K562 (cell line): ENCODE measurements at regions not wholly inside any gene's neighbourhood (a gene's known extent, or its start where the extent isn't known, plus 50 kb on each side); places are given as distances from the start of the nearest gene placed in this dataset.

Experiments
- ATAC-seq: fragments of 200-7000 bp; cut with Tn5 transposase; 3 replicates; pipeline ENCODE4 v1.9.1; 2020; ENCODE audit warnings: moderate library complexity
- BruUV-seq: library from RNA; stranded (reverse); fragments of 400-500 nt; replicated peaks from 2 replicates; lab custom pipeline; 2021; lab: Mats Ljungman, UMichigan
- CTCF ChIA-PET: fragments of 300-600 bp; formaldehyde crosslinking; extraction: SDS; loops from one replicate; lab custom pipeline; 2021; ENCODE audit warnings: low intra/inter-chr PET ratio; lab: Yijun Ruan, JAX
- POLR2A ChIA-PET: fragments of 300-600, 350-650 bp; sonication (Branson Sonifier 250); formaldehyde crosslinking; extraction: SDS; loops from one replicate; lab custom pipeline; 2021; ENCODE audit warnings: antibody characterized with exemption, inconsistent platforms; lab: Yijun Ruan, JAX
- DNase-seq, 4 experiments: peaks; one replicate each; pipeline versions ENCODE4 v3.0.0 to v3.0.0-alpha.2; 2011 to 2018; ENCODE audit warnings: low spot score in 3 of 4, mixed read lengths in 3 of 4; ENCODE audit errors: extremely low read depth in 1 of 4
- FAIRE-seq: peaks from 2 replicates; lab custom pipeline; 2011; peaks lifted over from hg19 to GRCh38; lab: Jason Lieb, UNC
- H2AFZ ChIP-seq: 2 replicates; pipeline ENCODE4 v1.6.0; 2011; ENCODE audit warnings: low read depth, low read length, control low read depth, inconsistent platforms
- H3K27ac ChIP-seq: fragments of 200-600 bp; 3 replicates; pipeline ENCODE4 v1.8.0; 2011; ENCODE audit warnings: low read depth, mild to moderate bottlenecking, control low read depth, inconsistent platforms, low read length, moderate library complexity, mixed read lengths; ENCODE audit errors: extremely low read depth
- H3K27me3 ChIP-seq, 2 experiments: fragments of 300-600 bp in 1 of 2; 2 replicates in 1 of 2; 3 replicates in 1 of 2; pipeline versions ENCODE4 v1.6.0 to v1.8.0; 2011; ENCODE audit warnings: inconsistent platforms in 2 of 2, low read length in 2 of 2, mild to moderate bottlenecking in 1 of 2, mixed read lengths in 1 of 2, moderate library complexity in 1 of 2; ENCODE audit not compliant: control insufficient read depth in 2 of 2, insufficient read depth in 2 of 2
- H3K36me3 ChIP-seq: fragments of 300-600 bp; 3 replicates; pipeline ENCODE4 v1.8.0; 2011; ENCODE audit warnings: mild to moderate bottlenecking, low read length, inconsistent platforms; ENCODE audit not compliant: control insufficient read depth, insufficient read depth
- H3K4me1 ChIP-seq, 2 experiments: fragments of 200-600 bp in 1 of 2; replicated peaks in 1 of 2; 2 replicates in 1 of 2; 3 replicates in 1 of 2; pipeline versions ENCODE4 v1.5.1 to v1.8.0; 2011; ENCODE audit warnings: inconsistent platforms in 2 of 2, low read length in 2 of 2, mild to moderate bottlenecking in 1 of 2, mixed read lengths in 1 of 2, moderate library complexity in 1 of 2; ENCODE audit not compliant: control insufficient read depth in 2 of 2, insufficient read depth in 2 of 2
- H3K4me2 ChIP-seq: 2 replicates; pipeline ENCODE4 v1.6.1; 2011; ENCODE audit warnings: low read length, control low read depth, inconsistent platforms, mixed read lengths; ENCODE audit not compliant: insufficient read depth
- H3K4me3 ChIP-seq: fragments of 200-600 bp; sonication (generic), shearing (Covaris generic); 2 replicates; pipeline ENCODE4 v1.5.1; 2016; ENCODE audit warnings: control low read depth, inconsistent platforms
- H3K79me2 ChIP-seq: fragments of 200-600 bp; 3 replicates; pipeline ENCODE4 v1.8.0; 2011; ENCODE audit warnings: low read length, inconsistent platforms; ENCODE audit not compliant: control insufficient read depth, insufficient read depth
- H3K9ac ChIP-seq, 2 experiments: 2 replicates each; pipeline versions ENCODE4 v1.6.0 to v1.6.1; 2011; ENCODE audit warnings: low read depth in 2 of 2, low read length in 2 of 2, control low read depth in 1 of 2, inconsistent platforms in 1 of 2, mild to moderate bottlenecking in 1 of 2, mixed read lengths in 1 of 2; ENCODE audit not compliant: insufficient read depth in 1 of 2
- H3K9me1 ChIP-seq: one replicate; pipeline ENCODE4 v1.6.0; 2011; ENCODE audit warnings: inconsistent platforms, mild to moderate bottlenecking, low read length, moderate library complexity; ENCODE audit not compliant: control insufficient read depth, insufficient read depth
- H3K9me3 ChIP-seq: replicated peaks from 2 replicates; pipeline ENCODE4 v1.5.1; 2011; ENCODE audit warnings: low read depth, low read length, inconsistent platforms; ENCODE audit not compliant: control insufficient read depth, insufficient read depth
- H4K20me1 ChIP-seq: replicated peaks from 2 replicates; pipeline ENCODE4 v1.6.1; 2011; ENCODE audit warnings: low read length, inconsistent platforms, mixed read lengths; ENCODE audit not compliant: control insufficient read depth, insufficient read depth
- FOXA3 ChIP-seq, 2 experiments: fragments of 450-650 bp in 1 of 2; sonication (generic) in 1 of 2; formaldehyde crosslinking; IDR thresholded peaks in 1 of 2; conservative IDR thresholded peaks in 1 of 2; 2 replicates each; pipeline versions ENCODE4 v1.4.0 to v1.8.0; 2020 to 2022; ENCODE audit warnings: mild to moderate bottlenecking in 2 of 2, missing genetic modification reagents in 1 of 2
- HNRNPK ChIP-seq: fragments of 200-400 bp; formaldehyde crosslinking; IDR thresholded peaks from one replicate; pipeline ENCODE4 v1.6.1; 2018; ENCODE audit warnings: mild to moderate bottlenecking, low read depth, low read length; ENCODE audit not compliant: poor library complexity, severe bottlenecking
- MEF2D ChIP-seq: conservative IDR thresholded peaks from 2 replicates; pipeline ENCODE4 v1.6.1; 2016; ENCODE audit warnings: low read depth, missing genetic modification characterization, missing compliant biosample characterization
- MTA1 ChIP-seq: fragments of 450-650 bp; IDR thresholded peaks from 2 replicates; pipeline ENCODE4 v1.6.1; 2017; ENCODE audit warnings: borderline replicate concordance
- MTF1 ChIP-seq: fragments of 250-450 bp; sonication (Bioruptor Pico); IDR thresholded peaks from 2 replicates; pipeline ENCODE4 v1.9.0; 2021; ENCODE audit warnings: moderate library complexity, mild to moderate bottlenecking, inconsistent platforms, borderline replicate concordance
- SIRT6 ChIP-seq: IDR thresholded peaks from one replicate; pipeline ENCODE4 v1.6.1; 2012; ENCODE audit warnings: low read depth, mild to moderate bottlenecking, control low read depth, inconsistent platforms, low read length, moderate library complexity
- STAT6 ChIP-seq: sonication (generic); formaldehyde crosslinking; IDR thresholded peaks from 2 replicates; pipeline ENCODE4 v1.8.1; 2023; ENCODE audit warnings: mild to moderate bottlenecking, missing genetic modification reagents
- ZNF184 ChIP-seq: sonication (generic); formaldehyde crosslinking; IDR thresholded peaks from 2 replicates; pipeline ENCODE4 v1.5.0; 2020; ENCODE audit warnings: missing genetic modification reagents
- ZNF511 ChIP-seq: sonication (generic); formaldehyde crosslinking; IDR thresholded peaks from 2 replicates; pipeline ENCODE4 v1.8.0; 2022; ENCODE audit warnings: mild to moderate bottlenecking, missing genetic modification reagents
- WGBS: fragments of 100-300 bp; shearing (Covaris generic); methylation state at CpG from one replicate; pipeline ENCODE4 v1.1.6; 2016; ENCODE audit warnings: low coverage, mixed read lengths; ENCODE audit not compliant: insufficient coverage; ENCODE audit errors: missing lambda C conversion rate; 5-methylcytosine and 5-hydroxymethylcytosine counted together
- in situ Hi-C: fragments of 300-500 bp; cut with MboI; formaldehyde crosslinking; loops from 4 replicates; pipeline ENCODE4 v1.15.0; 2018; ENCODE audit warnings: inconsistent platforms, mixed read lengths
- intact Hi-C: fragments of 100-400 bp; cut with micrococcal nuclease; formaldehyde crosslinking; loops from 2 replicates; pipeline ENCODE4 v1.14.2; 2022

GRCh38 chr2:157053876-157054275 is 203.6 kb upstream of the GALNT5 start:
- Histone ChIP-seq H3K27me3 (no peaks in the 10 kb centered on the region), H3K9me1 (no peaks in the 10 kb centered on the region), H3K9me3 (no peaks in the 10 kb centered on the region), H3K4me1 (no peaks in the 10 kb centered on the region), H2AFZ (no peak overlapping the region), H3K4me2 (no peak overlapping the region), H3K36me3 (no peaks in the 10 kb centered on the region), H3K79me2 (no peaks in the 10 kb centered on the region), H3K9ac (no peak overlapping the region), H4K20me1 (no peaks in the 10 kb centered on the region), H3K27ac (no peak overlapping the region), H3K4me3 (no peak overlapping the region)
- ATAC-seq (no peak), FAIRE-seq (no peak), DNase-seq (no peak)
- POLR2A ChIA-PET, result no interaction called here
- in situ Hi-C loops, result no loop called here
- TF ChIP-seq STAT6 (CRISPR knock-in tag) (no peak), MTA1 (no peak), ZNF511 (no peak), MEF2D (tag) (no peak), ZNF184 (CRISPR knock-in tag) (no peak), SIRT6 (no peak), FOXA3 (CRISPR knock-in tag; conservative IDR thresholded peaks at IDR 0.05 in 1 of 2, IDR thresholded peaks at IDR 0.05 in 1 of 2) (no peak), HNRNPK (no peak), MTF1 (CRISPR knock-in tag) (no peak)
- WGBS, result 4% methylated on average over 1 of the region's 1 CpG
- BruUV-seq, result no TSS peak
- CTCF ChIA-PET, result no interaction called here
- intact Hi-C loops, result loop anchor here (2.0 kb wide), 1 partner anchor 141 kb away; no protein-coding TSS in a partner anchor
